ENCODE measurements at regions not wholly inside any gene's neighbourhood (a gene's known extent, or its start where the extent isn't known, plus 50 kb on each side); places are given as distances from the start of the nearest gene placed in this dataset.

DNA sequence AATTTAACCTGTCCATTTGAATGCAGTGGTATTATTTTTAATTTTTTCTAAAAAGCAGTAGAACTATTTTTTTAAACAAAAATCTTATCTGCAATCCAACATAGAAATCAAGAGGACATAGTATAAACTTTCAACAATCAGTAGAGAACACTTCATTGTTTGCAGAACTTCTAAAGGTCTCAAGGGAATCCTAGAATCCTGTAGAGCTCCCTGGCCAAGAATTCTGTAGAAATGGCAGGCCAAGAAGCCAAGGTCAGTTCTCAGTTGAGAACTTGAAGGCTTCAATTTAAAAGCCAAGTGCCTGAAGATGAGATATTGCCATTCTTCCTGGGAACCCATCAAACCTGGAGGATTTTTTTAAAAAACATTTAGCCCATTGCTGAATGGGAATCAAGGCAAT is 199.2 kb upstream of the KLF4 start:
- no peak for DNase-seq (ENCODE audit: low read depth in 2 of 3, low spot score in 2 of 3)

DNA sequence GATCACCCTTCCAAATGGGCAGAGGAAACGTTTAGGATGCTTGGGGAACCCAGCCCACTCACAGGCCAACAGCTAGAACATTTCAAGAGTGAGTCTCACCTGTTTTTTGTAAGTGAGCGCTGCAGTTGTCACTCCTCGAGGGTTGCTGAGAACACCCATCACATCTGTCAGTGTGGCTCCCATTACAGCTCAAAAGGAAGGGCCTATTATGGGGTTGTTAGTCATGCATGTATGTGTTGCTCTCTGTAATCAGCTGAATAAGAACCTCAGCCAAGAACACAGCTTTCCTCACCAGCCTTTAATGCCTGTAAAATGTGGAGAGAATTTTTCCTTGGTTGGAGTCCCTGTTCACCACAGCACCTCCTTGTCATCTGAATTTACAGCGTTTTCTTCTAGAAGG is 196.3 kb upstream of the KLF4 start:
- DNase-seq (ENCODE audit: low read depth in 2 of 3, low spot score in 2 of 3): no peak

DNA sequence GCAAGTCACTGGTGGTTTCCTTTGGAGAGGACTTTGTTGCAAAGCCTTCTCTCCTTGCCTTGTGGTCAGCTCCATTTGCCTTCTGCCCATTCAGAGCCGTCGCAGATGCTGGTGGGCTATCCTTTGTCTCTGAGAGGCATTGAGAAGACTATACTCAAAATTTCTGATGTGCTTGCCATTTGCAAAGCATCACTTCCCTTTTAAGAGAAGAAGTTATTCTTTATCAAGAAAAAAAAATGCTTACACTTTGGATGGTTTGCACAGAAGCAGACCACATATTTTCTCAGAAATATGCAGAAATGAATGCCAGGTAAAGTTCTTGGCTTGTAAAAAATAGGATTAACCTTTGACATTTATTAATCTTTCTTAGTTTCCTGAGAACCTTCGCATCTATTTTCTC is 195.8 kb upstream of the KLF4 start:
- no peak for DNase-seq (ENCODE audit: low read depth in 2 of 3, low spot score in 2 of 3)

DNA sequence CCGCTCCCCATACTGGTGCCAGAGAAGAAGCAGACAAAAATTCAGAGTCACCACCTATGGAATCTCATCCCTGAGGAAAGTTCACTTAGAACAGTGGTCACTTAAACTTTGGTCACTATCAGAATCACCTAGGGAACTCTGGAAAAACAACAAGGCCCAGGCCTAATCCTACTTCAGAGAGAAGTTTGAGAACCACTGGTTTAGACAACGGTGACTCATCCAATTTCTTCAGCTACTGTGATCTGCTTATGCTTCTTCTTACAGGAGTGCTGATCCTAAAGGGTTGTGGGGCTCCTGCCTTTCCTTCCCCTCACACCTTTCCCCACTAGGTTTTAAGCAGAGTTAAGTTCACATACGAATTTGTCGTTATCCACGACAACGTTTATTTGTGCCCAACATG is 194.7 kb upstream of the KLF4 start:
- no peak for DNase-seq (ENCODE audit: low read depth in 2 of 3, low spot score in 2 of 3)

DNA sequence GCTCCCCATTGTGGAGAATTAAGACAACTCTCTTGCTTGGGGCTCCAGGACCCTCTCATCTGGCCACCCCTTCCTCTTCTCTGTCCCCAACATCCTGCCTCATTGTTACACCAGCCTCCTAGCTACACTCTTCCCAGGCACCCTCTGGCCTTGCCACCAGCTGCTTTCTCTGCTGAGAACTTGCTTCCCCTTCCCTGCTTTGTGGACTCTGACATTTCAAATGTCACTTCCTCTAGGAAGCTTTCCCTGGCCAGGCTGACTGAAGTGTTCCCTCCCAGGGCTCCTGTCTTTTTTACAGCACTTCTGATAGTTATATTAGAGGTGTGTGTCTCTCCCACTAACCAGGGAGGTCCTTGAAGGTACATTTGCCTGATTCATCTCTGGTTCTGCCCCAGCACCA is 194.0 kb upstream of the KLF4 start:
- DNase-seq (ENCODE audit: low read depth in 2 of 3, low spot score in 2 of 3): no peak

DNA sequence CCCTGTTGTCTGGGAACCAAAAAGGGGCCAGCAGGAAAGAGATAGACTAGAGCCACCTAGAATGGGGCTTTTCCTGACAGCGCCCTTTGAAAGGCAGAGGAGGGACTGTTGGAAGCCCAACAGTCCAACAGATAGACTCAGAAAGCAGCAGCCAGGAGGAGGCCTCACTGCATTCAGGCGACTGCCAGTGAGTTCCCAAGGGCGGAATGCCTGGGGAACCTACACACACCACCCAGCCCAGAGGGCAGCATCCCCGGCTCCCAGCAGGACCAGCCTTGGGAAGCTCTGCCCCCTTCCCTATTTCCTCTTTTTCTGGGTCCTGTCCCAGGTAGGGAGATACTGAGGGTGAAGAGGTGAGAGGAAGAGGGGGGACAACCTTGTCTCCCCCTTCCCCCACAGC is 192.4 kb upstream of the KLF4 start:
- no peak for DNase-seq (ENCODE audit: low read depth in 2 of 3, low spot score in 2 of 3)

DNA sequence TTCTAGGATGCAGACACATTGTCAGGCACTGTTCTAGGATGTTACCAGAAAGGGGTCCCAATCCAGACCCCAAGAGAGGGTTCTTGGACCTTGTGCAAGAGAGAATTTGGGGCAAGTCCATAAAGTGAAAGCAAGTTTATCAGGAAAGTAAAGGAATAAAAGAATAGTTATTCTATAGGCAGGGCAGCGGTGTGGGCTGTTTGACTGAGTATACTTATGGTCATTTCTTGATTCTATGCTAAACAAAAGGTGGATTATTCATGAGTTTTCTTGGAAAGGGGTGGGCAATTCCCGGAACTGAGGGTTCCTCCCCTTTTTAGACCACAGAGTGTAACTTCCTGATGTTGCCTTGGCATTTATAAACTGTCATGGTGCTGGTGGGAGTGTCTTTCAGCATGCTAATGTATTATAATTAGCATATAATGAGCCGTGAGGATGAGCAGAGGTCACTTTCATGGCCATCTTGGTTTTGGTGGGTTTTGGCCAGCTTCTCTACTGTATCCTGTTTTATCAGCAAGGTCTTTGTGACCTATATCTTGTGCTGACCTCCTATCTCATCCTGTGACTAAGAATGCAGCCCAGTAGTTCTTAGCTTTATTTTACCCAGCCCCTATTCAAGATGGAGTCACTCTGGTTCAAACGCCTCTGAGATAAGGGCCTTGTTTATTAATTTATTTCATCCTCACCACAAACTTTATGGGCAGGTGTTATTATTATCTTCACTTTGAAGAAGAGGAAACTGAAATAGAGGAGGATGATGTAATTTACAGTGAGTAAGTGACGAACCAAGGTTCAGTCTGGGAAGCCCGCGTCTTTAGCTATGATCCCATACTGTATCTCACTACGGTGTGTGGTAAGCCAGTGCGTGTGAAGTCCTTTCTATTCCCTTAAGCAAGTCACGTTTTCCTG is 186.0 kb upstream of the KLF4 start:
- no peak for DNase-seq (ENCODE audit: low read depth in 2 of 3, low spot score in 2 of 3)

DNA sequence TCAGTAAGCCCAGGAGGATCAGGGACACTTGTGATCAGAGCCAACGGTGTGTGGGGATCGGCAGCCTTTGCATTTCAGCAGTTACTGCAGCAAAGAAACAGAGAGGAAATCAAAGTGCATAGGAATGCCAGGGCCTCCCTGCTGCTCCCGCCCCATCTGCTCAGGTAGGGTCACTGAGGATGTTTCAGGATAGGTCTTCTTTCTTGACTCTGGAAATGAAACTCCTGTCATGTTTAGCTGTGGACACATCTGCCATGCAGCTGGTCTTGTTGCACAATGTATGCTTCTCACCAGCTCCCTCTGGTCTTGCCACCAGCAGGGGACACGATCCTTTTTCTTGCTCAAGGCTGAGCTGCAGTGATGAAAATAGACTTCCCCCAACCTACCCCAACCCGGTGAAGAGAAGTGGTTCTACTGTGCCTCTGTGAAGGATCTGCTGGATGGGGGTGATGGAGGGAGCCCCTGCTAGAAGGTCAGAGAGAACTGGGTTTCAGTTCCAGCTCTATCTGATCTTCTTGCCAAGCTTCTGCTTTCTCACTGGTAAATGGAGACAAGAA is 185.2 kb upstream of the KLF4 start:
- DNase-seq (ENCODE audit: low read depth in 2 of 3, low spot score in 2 of 3): no peak

DNA sequence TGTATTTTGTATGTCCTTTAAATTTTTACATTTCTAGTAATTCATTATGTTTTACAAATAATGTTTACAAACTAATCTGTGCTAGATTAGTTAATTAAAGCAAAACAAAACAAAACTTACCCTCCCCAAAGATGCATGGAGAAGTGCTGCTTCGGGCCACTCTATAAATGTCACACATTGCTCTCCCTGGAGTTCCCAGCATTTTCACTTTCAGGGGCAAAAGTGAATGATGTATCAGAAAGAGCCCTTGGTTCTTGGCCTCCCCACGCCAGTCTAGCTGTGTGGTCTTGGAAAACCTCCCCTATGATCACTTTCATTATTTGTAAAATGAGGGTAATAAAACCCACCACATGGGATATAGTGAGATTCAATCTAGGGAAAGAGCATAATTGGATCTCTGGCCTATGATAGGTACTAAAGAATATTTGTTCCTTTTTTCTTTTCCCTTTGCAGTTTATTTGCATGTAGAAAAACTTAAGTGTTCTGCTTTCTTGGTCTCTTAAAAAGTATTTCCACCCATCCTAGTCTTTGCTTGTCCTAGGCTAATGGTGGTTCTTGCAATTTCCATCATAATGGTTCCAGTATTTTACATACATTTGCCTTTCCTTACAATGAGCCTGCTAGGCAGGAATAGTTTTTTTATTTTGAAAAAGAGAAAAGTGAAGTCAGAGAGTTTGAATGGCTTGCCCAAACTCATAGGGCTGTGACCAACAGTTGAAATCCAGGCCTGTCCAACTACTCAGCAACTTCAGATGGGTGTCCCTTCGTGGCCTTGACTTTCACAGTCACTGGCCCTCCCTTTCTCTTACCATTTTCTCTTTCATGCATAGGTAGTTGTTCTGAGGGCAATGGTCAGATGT is 184.5 kb upstream of the KLF4 start:
- no peak for DNase-seq (ENCODE audit: low read depth in 2 of 3, low spot score in 2 of 3)

DNA sequence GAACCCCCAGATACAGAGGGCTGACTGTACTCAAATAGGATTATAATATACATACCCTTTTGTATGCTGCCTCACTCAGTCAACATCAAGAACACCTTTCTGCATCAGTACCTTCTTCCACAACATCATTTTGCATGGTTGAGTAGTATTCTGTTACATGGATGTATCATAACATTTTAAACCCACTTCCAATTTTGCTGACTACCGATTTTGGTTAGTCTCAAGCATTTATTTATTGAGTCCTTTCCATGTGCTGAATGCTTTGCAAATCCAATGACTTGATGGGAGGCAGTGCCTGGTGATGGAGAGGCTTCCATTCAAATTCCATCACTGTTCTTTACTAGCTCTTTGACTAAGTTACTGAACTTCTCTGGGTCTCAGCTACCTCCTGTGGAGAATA is 182.0 kb upstream of the KLF4 start:
- no peak for DNase-seq (ENCODE audit: low read depth in 2 of 3, low spot score in 2 of 3)

DNA sequence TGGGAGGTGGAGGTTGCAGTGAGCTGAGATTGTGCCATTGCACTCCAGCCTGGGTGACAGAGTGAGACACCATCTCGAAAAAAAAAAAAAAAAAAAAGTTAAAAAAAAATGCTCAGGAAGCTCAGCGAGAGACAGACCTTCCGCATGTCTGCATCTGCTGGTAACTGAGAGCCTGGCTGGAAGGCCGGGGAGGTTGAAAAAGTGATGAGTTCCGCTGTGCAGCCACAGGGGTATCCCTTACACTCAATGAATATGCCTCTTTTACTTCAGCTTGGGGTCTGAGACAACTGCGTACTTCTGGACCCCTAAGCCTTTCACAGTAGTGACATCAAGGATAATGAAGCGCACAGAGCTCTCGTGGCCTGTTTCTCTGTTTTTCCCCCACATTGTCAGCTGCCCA is 179.9 kb upstream of the KLF4 start:
- no peak for DNase-seq (ENCODE audit: low read depth in 2 of 3, low spot score in 2 of 3)

DNA sequence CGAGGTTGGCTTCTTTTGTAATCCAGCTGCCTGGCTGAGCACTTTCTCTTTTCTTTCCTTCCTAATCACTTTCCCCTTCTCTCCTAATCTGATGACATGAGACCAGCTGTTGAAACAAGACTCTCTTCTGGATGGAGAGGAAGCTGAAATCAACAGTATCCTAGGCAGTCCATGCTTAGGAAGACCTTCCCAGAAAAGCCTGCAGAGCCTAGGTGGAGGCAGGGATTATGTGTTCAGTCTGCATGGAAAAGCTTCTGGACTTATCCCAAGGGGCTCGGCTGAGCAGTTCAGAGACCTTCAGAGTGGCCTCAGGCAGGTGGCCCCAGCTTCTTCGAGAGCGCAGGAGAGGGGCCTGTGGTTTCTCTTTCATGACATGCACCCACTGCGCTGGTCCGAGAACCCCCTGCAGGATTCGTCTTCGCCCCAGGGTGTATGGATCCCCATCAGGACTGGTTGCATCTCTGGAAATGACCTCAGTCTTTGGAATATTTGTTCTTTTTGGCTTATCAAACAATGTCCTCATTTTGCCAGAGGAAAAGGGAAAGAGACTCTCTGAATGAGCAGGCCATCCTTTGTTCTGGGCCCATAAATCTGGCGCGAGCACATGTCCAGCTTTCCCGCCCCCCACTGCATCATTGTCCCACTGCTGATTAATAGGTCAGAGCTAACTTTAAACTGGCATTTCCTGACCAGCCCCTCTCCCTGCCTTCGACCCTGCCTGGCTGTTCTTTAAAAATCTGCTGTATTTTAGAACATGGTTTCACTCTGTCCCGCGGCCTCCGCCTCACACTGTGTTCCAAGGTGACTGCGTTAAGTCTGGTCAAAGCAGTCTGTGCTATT is 177.9 kb upstream of the KLF4 start:
- no peak for DNase-seq (ENCODE audit: low read depth in 2 of 3, low spot score in 2 of 3)

DNA sequence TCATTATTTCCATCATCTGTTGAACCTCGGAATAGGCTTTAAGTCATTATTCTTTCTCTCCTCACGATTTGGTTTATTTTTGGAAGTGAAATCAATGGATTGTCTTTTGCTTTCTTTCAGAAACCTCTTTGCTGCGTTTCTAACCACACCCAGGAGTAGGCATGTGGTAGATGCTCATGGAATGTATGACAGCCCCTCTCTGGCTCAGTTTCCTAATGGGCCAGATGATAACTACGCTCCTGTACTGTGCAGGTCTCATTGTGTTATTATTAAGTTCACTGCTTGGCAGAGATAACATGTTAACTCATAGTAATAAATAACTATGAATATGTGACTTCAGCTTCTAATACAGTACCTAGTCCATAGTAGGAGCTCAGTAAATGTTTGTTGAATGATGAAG is 175.5 kb upstream of the KLF4 start:
- no peak for DNase-seq (ENCODE audit: low read depth in 2 of 3, low spot score in 2 of 3)

DNA sequence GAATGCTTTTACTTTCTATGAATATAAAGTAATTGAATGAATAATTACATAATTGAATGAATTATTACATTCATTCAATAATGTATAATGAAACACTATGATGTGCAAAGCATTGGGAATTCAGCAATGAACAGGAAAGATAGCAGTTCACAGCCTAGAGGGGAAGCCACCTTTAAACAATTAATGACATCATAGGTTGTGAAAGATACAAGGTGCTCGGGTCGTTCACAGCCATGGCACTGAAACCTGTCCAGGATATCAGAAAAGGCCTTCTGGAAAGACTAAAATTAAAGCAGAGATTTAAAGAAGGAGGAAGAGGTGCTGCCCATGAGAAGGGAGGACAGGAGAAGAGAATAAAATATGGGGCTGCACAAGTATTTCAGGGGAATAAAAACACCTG is 171.4 kb upstream of the KLF4 start:
- no peak for DNase-seq (ENCODE audit: low read depth in 2 of 3, low spot score in 2 of 3)

DNA sequence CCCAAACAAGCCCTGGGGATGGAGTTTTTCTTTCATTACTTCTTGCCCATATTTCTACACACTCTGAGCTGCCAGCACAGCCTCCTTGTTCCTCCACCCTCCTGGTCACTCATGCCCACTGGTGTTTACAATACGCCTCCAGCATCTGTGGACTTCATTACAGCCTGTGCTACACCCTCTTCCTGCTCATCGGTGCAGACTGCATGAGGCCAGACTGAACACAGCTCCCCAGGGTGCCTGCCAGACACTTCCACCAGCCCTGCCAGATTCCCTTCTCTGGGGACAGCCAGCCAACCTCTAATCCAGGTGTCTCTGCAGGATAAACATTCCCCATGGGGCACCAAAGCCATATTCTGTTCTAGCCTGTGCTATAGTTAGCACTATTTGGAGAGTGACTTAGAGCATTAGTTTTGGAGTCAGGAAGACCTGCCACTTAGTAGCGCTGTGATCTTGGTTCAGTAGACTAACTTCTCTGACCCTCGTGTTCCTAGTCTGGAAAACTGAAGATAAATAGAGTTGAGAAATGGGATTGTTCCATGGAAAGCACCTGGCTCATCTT is 163.8 kb upstream of the KLF4 start:
- no peak for DNase-seq (ENCODE audit: low read depth in 2 of 3, low spot score in 2 of 3)

DNA sequence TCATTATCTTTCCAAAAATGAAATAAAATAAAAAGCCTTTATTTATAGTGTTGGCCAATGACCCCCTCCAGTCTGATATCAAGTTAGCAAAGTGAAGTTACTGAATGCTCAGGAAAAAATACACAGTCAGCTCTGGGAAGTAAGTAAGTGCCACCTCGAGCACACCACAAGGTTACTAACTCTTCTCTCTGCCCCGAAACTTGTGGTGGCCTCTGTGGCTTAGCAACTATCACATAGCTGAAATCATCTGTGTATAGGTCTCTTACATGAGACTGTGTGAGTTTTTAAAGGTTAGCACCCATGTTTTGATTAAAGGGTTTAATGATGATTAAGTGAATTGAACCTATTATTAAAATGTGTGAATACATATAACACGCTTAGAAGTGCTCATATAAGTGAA is 161.4 kb upstream of the KLF4 start:
- no peak for DNase-seq (ENCODE audit: low read depth in 2 of 3, low spot score in 2 of 3)

DNA sequence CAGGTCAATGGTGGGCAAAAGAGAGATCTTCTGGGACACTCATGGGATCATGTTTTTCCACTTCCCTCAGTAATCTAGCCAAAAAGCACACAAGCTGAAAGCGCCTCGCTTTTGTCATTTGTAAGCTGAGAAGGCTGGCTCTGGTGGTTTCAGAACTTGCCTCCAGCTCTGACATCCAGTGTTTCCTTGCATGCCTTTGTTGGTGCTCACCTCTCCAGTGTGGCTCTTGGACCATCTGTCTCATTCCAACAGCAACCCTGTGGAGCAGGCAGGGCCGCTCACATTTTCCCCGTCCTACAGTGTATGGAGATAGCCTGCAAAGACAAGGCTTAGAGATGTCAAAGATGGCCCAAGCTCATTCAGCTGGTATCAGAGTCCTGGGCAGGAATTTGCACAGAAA is 160.8 kb upstream of the KLF4 start:
- no peak for DNase-seq (ENCODE audit: low read depth in 2 of 3, low spot score in 2 of 3)

DNA sequence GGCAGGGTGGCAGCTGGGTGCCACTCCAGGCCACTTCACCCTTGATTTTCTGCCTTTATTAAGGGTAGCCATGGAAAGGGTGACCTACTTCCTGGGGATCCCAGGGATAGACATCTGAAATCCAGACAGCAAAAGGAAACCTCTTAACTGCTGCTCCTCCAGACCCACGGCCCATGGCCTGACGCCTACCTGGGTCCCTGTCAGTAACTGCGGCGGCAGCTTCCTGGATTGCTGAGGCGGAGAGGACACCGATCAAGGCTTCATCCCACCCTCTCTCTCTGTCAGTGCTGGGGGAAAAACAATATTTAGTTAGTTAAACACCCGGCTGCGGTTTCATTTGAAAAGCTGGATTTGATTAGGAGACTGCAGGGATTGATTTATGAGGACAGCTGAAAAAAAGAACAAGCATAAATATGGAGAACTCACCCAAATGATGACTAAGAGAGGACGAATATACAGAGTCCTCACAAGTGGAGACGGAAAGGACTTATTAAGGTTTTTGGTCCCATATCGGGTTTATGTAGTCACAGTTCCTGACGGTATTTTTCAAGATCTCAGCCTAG is 158.7 kb upstream of the KLF4 start:
- DNase-seq (ENCODE audit: low read depth in 2 of 3, low spot score in 2 of 3): no peak

DNA sequence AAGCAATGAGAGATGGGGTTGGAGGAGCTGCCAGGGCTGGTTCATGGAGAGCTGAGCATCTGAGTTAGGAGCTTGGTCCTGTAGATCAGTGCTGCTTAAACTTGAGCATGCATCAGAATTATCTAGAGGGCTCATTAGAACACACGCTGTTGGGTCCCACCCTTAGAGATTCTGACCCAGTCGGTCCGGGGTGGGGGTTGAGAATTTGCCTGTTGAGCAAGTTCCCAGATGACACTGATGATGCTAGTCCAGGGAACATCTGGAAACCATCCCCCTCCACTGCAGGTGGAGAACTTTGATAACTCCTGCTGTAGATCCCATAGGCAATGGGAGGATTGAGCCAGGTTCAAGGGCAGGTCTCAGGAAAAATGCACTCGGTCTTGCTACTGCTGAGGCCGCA is 158.0 kb upstream of the KLF4 start:
- DNase-seq (ENCODE audit: low read depth in 2 of 3, low spot score in 2 of 3): no peak

DNA sequence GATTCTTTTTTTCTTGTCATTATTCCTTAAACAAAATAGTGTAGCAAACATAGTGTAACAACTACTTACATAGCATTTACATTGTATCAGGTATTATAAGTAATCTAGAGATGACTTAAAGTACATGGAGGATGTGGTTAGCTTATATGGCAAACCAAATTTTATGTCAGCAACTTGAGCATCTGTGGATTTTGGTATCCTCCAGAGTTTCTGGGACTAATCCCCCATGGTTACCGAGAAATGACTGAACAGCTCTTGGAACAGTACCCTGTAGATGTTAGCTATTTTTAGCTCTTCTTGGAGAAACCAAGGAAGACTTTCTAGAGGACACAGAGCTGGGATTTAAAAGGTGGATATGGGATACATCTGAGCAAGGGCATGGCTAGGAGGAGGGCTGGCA is 157.6 kb upstream of the KLF4 start:
- no peak for DNase-seq (ENCODE audit: low read depth in 2 of 3, low spot score in 2 of 3)

DNA sequence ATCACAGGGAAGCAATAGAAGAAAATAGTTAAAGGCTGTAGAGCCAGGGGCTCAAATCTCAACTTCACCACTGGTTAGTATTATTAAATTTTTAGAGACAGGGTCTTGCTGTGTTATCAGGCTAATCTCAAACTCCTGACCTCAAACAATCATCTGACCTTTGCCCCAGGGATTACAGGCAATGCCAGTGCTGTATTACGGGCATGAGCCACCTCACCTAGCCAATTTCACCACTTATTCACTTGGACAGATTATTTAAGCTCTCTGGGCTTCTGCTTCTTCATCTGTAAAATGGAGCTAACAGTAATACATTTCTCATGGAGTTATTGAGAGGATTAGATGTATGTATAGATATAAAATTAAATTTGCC is 155.9 kb upstream of the KLF4 start:
- no peak for DNase-seq (ENCODE audit: low read depth in 2 of 3, low spot score in 2 of 3)
